ENCODE measurements at regions not wholly inside any gene's neighbourhood (a gene's known extent, or its start where the extent isn't known, plus 50 kb on each side); places are given as distances from the start of the nearest gene placed in this dataset.

GRCh38 chr20:24334830-24335229, 134.6 kb upstream of the SYNDIG1 start:
- DNase-seq, result no peak

GRCh38 chr20:24332956-24333355, 136.5 kb upstream of the SYNDIG1 start:
- no peak for DNase-seq

GRCh38 chr20:24331939-24332338, 137.5 kb upstream of the SYNDIG1 start:
- no peak for DNase-seq

- DNase-seq, result no peak
Measured at GRCh38 chr20:24328901-24329300, 140.5 kb upstream of the SYNDIG1 start.

GRCh38 chr20:24321973-24322372, 147.5 kb upstream of the SYNDIG1 start:
- no peak for DNase-seq

GRCh38 chr20:24318569-24319352, 150.7 kb upstream of the SYNDIG1 start:
- no peak for DNase-seq

GRCh38 chr20:24317224-24317623, 152.2 kb upstream of the SYNDIG1 start:
- no peak for DNase-seq

- DNase-seq, result no peak
Measured at GRCh38 chr20:24316731-24317130, 152.7 kb upstream of the SYNDIG1 start.

GRCh38 chr20:24314053-24314452, 155.4 kb upstream of the SYNDIG1 start:
- no peak for DNase-seq

- no peak for DNase-seq
Measured at GRCh38 chr20:24309596-24309995, 159.8 kb upstream of the SYNDIG1 start.

- no peak for DNase-seq
Measured at GRCh38 chr20:24305371-24305770, 164.1 kb upstream of the SYNDIG1 start.

- no peak for DNase-seq
Measured at GRCh38 chr20:24304291-24304690, 165.1 kb upstream of the SYNDIG1 start.

GRCh38 chr20:24303393-24304170, 165.8 kb upstream of the SYNDIG1 start:
- DNase-seq, result peak in 1 of 2 donors; percentile 10

GRCh38 chr20:24297993-24298392, 171.4 kb upstream of the SYNDIG1 start:
- DNase-seq, result no peak

- no peak for DNase-seq
Measured at GRCh38 chr20:24296477-24297261, 172.8 kb upstream of the SYNDIG1 start.

GRCh38 chr20:24291014-24291413, 178.4 kb upstream of the SYNDIG1 start:
- DNase-seq, result no peak

- no peak for DNase-seq
Measured at GRCh38 chr20:24289737-24290481, 179.5 kb upstream of the SYNDIG1 start.

GRCh38 chr20:24283186-24283585, 186.2 kb upstream of the SYNDIG1 start:
- DNase-seq, result peak; percentile 10 to 15

GRCh38 chr20:24277196-24277595, 192.2 kb upstream of the SYNDIG1 start:
- DNase-seq, result no peak

GRCh38 chr20:24275946-24276705, 193.3 kb upstream of the SYNDIG1 start:
- no peak for DNase-seq

GRCh38 chr20:24273251-24273650, 196.2 kb upstream of the SYNDIG1 start:
- DNase-seq, result no peak
